GM20000 (cell line): ENCODE measurements at regions not wholly inside any gene's neighbourhood (a gene's known extent, or its start where the extent isn't known, plus 50 kb on each side); places are given as distances from the start of the nearest gene placed in this dataset.
"Not testable (repeated sequence)": the region's sequence is repeated elsewhere in the genome, so short reads cannot be mapped to it uniquely, and the experiment has no call there.

Experiments
- DNase-seq: peaks from one replicate; pipeline ENCODE4 v3.0.0; 2012; ENCODE audit warnings: low spot score
- TF ChIP-seq, protein P1 (sequence below): IDR thresholded peaks from 2 replicates; pipeline ENCODE4 v1.5.1; 2012; ENCODE audit warnings: mild to moderate bottlenecking, control low read depth; ENCODE audit errors: extremely low read depth, missing control alignments

DNA sequence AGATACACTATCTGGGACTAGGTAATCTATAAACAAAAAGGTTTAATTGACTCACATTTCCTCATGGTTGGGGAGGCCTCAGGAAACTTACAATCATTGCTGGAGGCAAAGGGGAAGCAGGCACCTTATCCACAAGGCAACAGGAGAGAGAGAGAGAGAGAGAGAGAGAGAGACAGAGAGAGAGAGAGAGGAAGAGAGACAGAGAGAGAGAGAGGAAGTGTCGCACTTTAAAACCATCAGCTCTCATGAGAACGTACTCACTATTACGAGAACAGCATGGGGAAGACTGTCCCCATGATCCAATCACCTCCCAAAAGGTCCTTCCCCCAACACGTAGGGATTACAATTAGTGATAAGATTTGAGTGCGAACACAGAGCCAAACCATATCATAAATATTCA is 253.5 kb upstream of the TRIB2 start:
- no peak for DNase-seq
- TF ChIP-seq, protein P1, sequence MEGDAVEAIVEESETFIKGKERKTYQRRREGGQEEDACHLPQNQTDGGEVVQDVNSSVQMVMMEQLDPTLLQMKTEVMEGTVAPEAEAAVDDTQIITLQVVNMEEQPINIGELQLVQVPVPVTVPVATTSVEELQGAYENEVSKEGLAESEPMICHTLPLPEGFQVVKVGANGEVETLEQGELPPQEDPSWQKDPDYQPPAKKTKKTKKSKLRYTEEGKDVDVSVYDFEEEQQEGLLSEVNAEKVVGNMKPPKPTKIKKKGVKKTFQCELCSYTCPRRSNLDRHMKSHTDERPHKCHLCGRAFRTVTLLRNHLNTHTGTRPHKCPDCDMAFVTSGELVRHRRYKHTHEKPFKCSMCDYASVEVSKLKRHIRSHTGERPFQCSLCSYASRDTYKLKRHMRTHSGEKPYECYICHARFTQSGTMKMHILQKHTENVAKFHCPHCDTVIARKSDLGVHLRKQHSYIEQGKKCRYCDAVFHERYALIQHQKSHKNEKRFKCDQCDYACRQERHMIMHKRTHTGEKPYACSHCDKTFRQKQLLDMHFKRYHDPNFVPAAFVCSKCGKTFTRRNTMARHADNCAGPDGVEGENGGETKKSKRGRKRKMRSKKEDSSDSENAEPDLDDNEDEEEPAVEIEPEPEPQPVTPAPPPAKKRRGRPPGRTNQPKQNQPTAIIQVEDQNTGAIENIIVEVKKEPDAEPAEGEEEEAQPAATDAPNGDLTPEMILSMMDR: no peak

- TF ChIP-seq, protein P1: no peak
- no peak for DNase-seq
These were observed 251.1 kb upstream of the TRIB2 start for GRCh38 chr2:12465631-12466135.

- DNase-seq: no peak
- TF ChIP-seq, protein P1: no peak
These were observed 249.4 kb upstream of the TRIB2 start for GRCh38 chr2:12467303-12467702.

GRCh38 chr2:12469141-12469561 is 247.6 kb upstream of the TRIB2 start:
- TF ChIP-seq, protein P1: no peak
- no peak for DNase-seq

GRCh38 chr2:12472265-12472664 is 244.5 kb upstream of the TRIB2 start:
- DNase-seq: not testable (repeated sequence)

DNA sequence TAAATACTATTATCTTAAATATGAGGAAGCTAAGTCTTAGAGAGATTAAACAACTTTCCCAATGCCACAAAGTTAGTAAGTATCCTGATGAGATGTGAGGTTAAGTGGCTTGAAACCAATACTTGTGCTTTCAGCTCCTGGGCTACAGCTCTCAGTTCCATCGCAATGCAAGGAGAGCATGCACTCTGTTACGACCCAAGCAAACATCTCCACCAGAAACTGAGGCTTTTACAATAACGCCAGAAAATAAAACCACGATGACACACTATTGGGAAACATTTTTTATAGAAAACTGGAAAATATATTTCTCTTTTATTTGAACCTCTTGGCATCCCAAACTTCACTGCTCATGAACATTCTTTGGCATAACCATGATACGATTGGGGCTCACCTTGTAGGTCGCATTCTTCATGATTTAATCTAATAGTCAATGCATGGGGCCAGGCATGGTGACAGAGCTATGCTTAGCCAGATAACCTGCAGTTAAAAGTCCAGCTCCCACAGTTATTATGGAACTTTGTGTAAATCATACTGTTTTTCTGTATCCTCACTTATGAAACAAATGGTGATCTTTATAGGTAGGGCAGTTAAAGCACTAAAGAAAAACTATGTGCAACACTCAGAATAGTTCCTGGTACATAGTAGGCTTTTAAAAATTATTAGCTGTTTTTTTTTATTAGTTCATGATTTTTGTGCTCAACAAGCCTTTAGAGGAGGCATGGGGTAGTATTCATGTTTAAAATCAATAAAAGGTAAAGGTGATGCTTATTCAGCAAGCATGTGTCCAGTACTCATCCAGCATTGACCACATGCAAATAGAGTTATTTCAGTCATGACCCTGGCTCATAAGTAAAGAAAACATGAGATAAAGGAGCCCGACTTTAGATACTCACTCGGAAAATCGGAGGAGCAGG is 238.3 kb upstream of the TRIB2 start:
- TF ChIP-seq, protein P1: no peak

DNA sequence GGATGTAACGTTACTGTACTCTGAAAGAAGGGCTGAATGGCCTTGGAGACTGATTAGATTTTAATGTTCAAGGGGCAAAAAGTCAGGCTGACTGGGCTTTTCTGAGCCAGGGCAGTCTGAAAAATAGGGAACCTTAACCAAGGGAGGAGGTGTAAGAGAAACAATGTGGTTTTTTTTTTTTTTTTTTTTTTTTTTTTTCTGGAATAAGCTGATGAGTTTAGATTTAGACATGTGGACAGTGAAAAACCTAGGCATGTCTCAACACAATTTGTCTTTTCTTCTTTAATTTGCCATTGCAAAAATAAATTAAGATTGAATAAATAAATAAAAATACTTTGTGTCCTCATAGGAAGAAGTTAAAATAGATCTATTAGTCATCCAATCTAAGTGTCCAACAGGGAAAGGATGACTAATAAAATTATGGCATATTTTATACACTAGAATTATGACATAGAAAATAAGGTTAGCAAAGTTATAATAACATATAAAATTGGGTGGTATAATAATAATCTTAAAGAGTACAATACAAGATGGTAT is 237.6 kb upstream of the TRIB2 start:
- TF ChIP-seq, protein P1: no peak
- no peak for DNase-seq

More for the DNA sequence above, 238.3 kb upstream of the TRIB2 start:
- no peak for DNase-seq
